Suprapubic skin (tissue), 4 donors: ENCODE measurements at regions not wholly inside any gene's neighbourhood (a gene's known extent, or its start where the extent isn't known, plus 50 kb on each side); places are given as distances from the start of the nearest gene placed in this dataset.

Experiments used
- DNase-seq, 2 donors: peaks; one replicate each; pipeline ENCODE4 v3.0.0-alpha.2; 2019; ENCODE audit warnings: low spot score in 2 of 2
- H3K27ac ChIP-seq: fragments of 200-600 bp; sonication (generic); one replicate; pipeline ENCODE4 v1.5.1; 2019
- H3K27me3 ChIP-seq: fragments of 200-600 bp; sonication (generic); one replicate; pipeline ENCODE4 v1.5.1; 2019
- H3K36me3 ChIP-seq: fragments of 200-600 bp; sonication (generic); one replicate; pipeline ENCODE4 v1.5.1; 2019
- H3K4me1 ChIP-seq: fragments of 200-600 bp; sonication (generic); one replicate; pipeline ENCODE4 v1.5.1; 2019
- H3K4me3 ChIP-seq: fragments of 200-600 bp; sonication (generic); one replicate; pipeline ENCODE4 v1.5.1; 2019; ENCODE audit warnings: mild to moderate bottlenecking
- H3K9me3 ChIP-seq: fragments of 200-600 bp; sonication (generic); one replicate; pipeline ENCODE4 v1.5.1; 2019
- EP300 ChIP-seq: sonication (generic); formaldehyde crosslinking; IDR thresholded peaks from one replicate; pipeline ENCODE4 v1.6.1; 2017; ENCODE audit warnings: antibody characterized with exemption
- POLR2A ChIP-seq, 2 donors: fragments of 450-650 bp; IDR thresholded peaks; one replicate each; pipeline ENCODE4 v1.6.1; 2017; ENCODE audit warnings: antibody characterized with exemption in 2 of 2, mild to moderate bottlenecking in 2 of 2, moderate library complexity in 2 of 2
- POLR2AphosphoS5 ChIP-seq, 3 donors: sonication (generic); formaldehyde crosslinking; IDR thresholded peaks; one replicate each; pipeline ENCODE4 v1.6.1; 2017; ENCODE audit warnings: antibody characterized with exemption in 3 of 3
- WGBS: methylation state at CpG from one replicate; pipeline ENCODE4 v1.1.5; 2018; 5-methylcytosine and 5-hydroxymethylcytosine counted together
- TF ChIP-seq, protein P1 (sequence below), 2 donors: fragments of 200-600 bp in 1 of 2; fragments of 450-650 bp in 1 of 2; sonication (generic) in 1 of 2; IDR thresholded peaks; one replicate each; pipeline ENCODE4 v1.5.1; 2016 to 2019; ENCODE audit warnings: antibody characterized with exemption in 2 of 2, mild to moderate bottlenecking in 1 of 2, moderate library complexity in 1 of 2

DNA sequence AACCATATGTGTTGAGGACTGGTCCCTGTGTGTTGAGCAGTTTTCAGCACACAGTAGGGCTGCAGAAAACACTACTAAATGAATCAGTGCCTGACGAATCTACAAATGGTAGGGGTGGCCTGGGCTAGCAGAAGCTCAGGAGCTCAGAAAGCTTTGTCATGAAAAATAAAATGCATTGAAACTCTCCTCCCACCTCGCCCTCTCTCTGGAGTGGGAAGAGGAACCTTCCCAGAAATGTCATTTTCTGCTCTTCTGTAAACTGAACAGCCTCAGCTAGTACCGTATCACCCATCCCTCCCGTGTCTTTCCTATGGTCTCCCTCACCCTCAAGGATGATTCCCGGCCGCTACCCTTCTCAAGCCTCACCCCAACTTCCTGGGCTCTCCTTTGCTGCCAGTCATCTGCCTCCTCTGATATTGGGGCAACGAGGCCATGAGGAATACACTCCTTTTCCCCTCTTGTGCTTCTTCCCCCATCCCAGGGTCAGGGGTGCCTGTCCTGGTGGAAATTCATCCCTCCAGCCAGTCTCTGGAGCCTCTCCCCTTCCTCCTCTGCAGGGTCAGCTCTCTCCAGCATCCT is 734.5 kb downstream of the PTPRU start:
- no peak for TF ChIP-seq POLR2A (IDR thresholded peaks at IDR 0.05)
- no peak for TF ChIP-seq EP300
- TF ChIP-seq, protein P1, sequence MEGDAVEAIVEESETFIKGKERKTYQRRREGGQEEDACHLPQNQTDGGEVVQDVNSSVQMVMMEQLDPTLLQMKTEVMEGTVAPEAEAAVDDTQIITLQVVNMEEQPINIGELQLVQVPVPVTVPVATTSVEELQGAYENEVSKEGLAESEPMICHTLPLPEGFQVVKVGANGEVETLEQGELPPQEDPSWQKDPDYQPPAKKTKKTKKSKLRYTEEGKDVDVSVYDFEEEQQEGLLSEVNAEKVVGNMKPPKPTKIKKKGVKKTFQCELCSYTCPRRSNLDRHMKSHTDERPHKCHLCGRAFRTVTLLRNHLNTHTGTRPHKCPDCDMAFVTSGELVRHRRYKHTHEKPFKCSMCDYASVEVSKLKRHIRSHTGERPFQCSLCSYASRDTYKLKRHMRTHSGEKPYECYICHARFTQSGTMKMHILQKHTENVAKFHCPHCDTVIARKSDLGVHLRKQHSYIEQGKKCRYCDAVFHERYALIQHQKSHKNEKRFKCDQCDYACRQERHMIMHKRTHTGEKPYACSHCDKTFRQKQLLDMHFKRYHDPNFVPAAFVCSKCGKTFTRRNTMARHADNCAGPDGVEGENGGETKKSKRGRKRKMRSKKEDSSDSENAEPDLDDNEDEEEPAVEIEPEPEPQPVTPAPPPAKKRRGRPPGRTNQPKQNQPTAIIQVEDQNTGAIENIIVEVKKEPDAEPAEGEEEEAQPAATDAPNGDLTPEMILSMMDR (IDR thresholded peaks at IDR 0.05), result no peak
- TF ChIP-seq POLR2AphosphoS5 (IDR thresholded peaks at IDR 0.05), result no peak
- 74% methylated on average over 7 of the region's 7 CpGs for WGBS
- Histone ChIP-seq H3K36me3 (no peaks in the 10 kb centered on the region), H3K27ac (no peak overlapping the region), H3K9me3 (no peaks in the 10 kb centered on the region), H3K27me3 (peaks cover 39% of the 10 kb centered on the region), H3K4me3 (no peak overlapping the region), H3K4me1 (no peaks in the 10 kb centered on the region)
- no peak for DNase-seq

DNA sequence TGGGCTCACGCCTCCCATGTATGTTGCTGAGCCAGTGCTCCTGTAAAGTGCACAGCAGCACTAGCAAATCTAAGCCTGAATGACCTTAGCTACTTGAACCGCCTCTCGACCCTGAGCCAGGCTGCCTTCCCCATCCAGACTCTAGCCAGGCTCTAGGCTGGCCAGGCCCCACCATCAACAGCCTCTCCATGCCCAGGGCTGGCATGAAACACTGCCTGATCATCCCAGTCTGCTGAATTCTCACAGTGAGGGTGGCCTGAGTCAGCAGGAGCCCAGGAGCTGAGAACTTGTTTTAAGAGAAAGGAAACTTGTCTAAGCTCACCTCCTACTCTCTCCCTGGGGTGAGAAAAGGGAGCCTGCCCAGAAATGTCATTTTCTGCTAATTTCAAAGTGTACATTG is 733.3 kb downstream of the PTPRU start:
- Histone ChIP-seq H3K4me3 (no peak overlapping the region), H3K4me1 (no peaks in the 10 kb centered on the region), H3K27ac (no peak overlapping the region), H3K27me3 (peaks cover 49% of the 10 kb centered on the region), H3K36me3 (no peaks in the 10 kb centered on the region), H3K9me3 (no peaks in the 10 kb centered on the region)
- no peak for DNase-seq
- WGBS, result 100% methylated on average over 1 of the region's 3 CpGs
- TF ChIP-seq EP300 (no peak), POLR2AphosphoS5 (IDR thresholded peaks at IDR 0.05) (no peak), POLR2A (IDR thresholded peaks at IDR 0.05) (no peak)
- TF ChIP-seq, protein P1 (IDR thresholded peaks at IDR 0.05), result no peak

- Histone ChIP-seq H3K4me1 (no peaks in the 10 kb centered on the region), H3K27ac (no peak overlapping the region), H3K4me3 (no peak overlapping the region), H3K9me3 (no peaks in the 10 kb centered on the region), H3K36me3 (no peaks in the 10 kb centered on the region), H3K27me3 (peaks cover 61% of the 10 kb centered on the region)
- DNase-seq, result no peak
- 62% methylated on average over 4 of the region's 4 CpGs for WGBS
- TF ChIP-seq EP300, result no peak
- TF ChIP-seq POLR2AphosphoS5 (IDR thresholded peaks at IDR 0.05), result no peak
- TF ChIP-seq POLR2A (IDR thresholded peaks at IDR 0.05), result no peak
- TF ChIP-seq, protein P1 (IDR thresholded peaks at IDR 0.05), result no peak
Measured at GRCh38 chr1:29967261-29967660, 730.9 kb downstream of the PTPRU start.

- no peaks in the 10 kb centered on the region for H3K9me3 ChIP-seq
- peak in 1 of 2 donors; percentile 39 for DNase-seq
- H3K36me3 ChIP-seq, result no peaks in the 10 kb centered on the region
- peaks cover 61% of the 10 kb centered on the region for H3K27me3 ChIP-seq
- H3K4me3 ChIP-seq, result no peak overlapping the region
- 55% methylated on average over 2 of the region's 2 CpGs for WGBS
- TF ChIP-seq EP300 (no peak), POLR2AphosphoS5 (IDR thresholded peaks at IDR 0.05) (no peak), POLR2A (IDR thresholded peaks at IDR 0.05) (no peak)
- TF ChIP-seq, protein P1 (IDR thresholded peaks at IDR 0.05), result no peak
- H3K4me1 ChIP-seq, result no peaks in the 10 kb centered on the region
- no peak overlapping the region for H3K27ac ChIP-seq
Measured at GRCh38 chr1:29966526-29967045, 730.3 kb downstream of the PTPRU start.

DNA sequence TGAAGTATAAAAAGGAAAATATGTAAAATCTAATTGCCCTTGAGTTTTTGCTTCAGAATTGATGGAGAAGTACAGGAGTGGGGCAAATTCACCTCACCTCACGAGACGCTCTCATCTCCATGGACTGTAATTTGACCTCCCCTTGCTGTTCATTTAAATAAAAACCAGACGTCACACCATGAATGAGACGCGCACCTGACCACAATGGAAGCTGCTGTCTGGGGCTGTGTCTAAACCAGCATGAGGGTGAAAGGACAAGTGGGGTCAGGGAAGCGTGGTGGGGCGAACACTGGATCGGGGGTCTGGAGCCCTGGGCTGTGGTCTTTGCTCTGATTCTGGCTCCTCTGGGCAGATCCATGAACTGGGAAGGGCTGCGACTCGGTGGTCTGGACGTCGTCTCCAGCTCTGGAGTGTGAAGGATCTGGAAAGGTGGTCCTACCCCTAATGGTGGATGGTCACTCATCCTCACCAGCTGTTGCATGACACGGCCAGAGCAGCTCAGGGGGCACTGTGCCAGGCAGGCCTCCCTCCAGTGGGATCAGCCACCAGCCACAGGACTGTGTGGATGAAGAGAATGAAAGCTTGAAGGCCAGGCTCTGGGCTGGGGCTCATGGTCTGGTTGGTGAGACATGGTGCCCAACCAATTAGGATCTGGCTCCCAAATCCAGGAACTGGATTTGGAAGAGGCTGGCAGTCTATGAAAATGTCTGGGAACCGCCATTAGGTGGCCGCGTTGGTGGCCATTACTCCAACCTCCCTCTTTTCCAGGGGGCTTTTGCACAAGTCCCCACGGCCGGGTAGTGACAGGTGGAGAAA is 728.6 kb downstream of the PTPRU start:
- Histone ChIP-seq H3K9me3 (no peaks in the 10 kb centered on the region), H3K4me3 (no peak overlapping the region), H3K27me3 (peaks cover 66% of the 10 kb centered on the region), H3K27ac (no peak overlapping the region), H3K36me3 (no peaks in the 10 kb centered on the region), H3K4me1 (no peaks in the 10 kb centered on the region)
- DNase-seq, result peak in 1 of 2 donors; percentile 47
- TF ChIP-seq POLR2A (IDR thresholded peaks at IDR 0.05) (no peak), EP300 (no peak), POLR2AphosphoS5 (IDR thresholded peaks at IDR 0.05) (no peak)
- TF ChIP-seq, protein P1 (IDR thresholded peaks at IDR 0.05), result no peak
- 54% methylated on average over 12 of the region's 18 CpGs for WGBS
